ENCODE measurements at regions not wholly inside any gene's neighbourhood (a gene's known extent, or its start where the extent isn't known, plus 50 kb on each side); places are given as distances from the start of the nearest gene placed in this dataset.

- Mint-ChIP-seq H3K27me3 (ENCODE audit: insufficient read depth, low read depth) (no peaks in the 10 kb centered on the region), H3K4me1 (peaks cover 18% of the 10 kb centered on the region), H3K9me3 (no peaks in the 10 kb centered on the region), H3K36me3 (peaks cover 16% of the 10 kb centered on the region), H3K27ac (no peak overlapping the region), H3K4me3 (peak overlapping the region; percentile 63)
- H2AFZ ChIP-seq (replicated peaks): peak overlapping the region; percentile 48
- no peak overlapping the region for H3K4me3 ChIP-seq
- H3K4me2 ChIP-seq: peak overlapping the region; percentile 60
- H3K27me3 ChIP-seq: no peaks in the 10 kb centered on the region
- H3K9ac ChIP-seq: no peak overlapping the region
- H3K36me3 ChIP-seq: no peaks in the 10 kb centered on the region
- no peaks in the 10 kb centered on the region for H3K4me1 ChIP-seq
- no peaks in the 10 kb centered on the region for H3F3A ChIP-seq (ENCODE audit: low read depth)
- H3K79me2 ChIP-seq (ENCODE audit: low read depth): no peaks in the 10 kb centered on the region
- no peaks in the 10 kb centered on the region for H3K9me3 ChIP-seq (ENCODE audit: low read depth)
- no peak overlapping the region for H3K27ac ChIP-seq
- H4K20me1 ChIP-seq (ENCODE audit: low read depth): no peaks in the 10 kb centered on the region
- no peak for TF ChIP-seq EZH2phosphoT487 (IDR thresholded peaks at IDR 0.05)
- TF ChIP-seq CTCF (IDR thresholded peaks at IDR 0.05): peak; percentile 99
- TF ChIP-seq EZH2 (IDR thresholded peaks at IDR 0.05): no peak
- DNase-seq (ENCODE audit: low spot score): peak; percentile 81
These were observed 87.0 kb upstream of the BLID start for GRCh38 chr11:122202951-122203456.

GRCh38 chr11:122202161-122202950 lies 86.3 kb upstream of the BLID start:
- H3K9me3 ChIP-seq (ENCODE audit: low read depth): no peaks in the 10 kb centered on the region
- H3F3A ChIP-seq (ENCODE audit: low read depth): no peaks in the 10 kb centered on the region
- TF ChIP-seq CTCF (IDR thresholded peaks at IDR 0.05) (no peak), EZH2phosphoT487 (IDR thresholded peaks at IDR 0.05) (no peak), EZH2 (IDR thresholded peaks at IDR 0.05) (no peak)
- DNase-seq (ENCODE audit: low spot score): no peak
- no peaks in the 10 kb centered on the region for H3K79me2 ChIP-seq (ENCODE audit: low read depth)
- H3K9ac ChIP-seq: no peak overlapping the region
- peak overlapping the region; percentile 55 for H3K4me2 ChIP-seq
- Mint-ChIP-seq H3K27ac (no peak overlapping the region), H3K36me3 (peaks cover 19% of the 10 kb centered on the region), H3K27me3 (ENCODE audit: insufficient read depth, low read depth) (no peaks in the 10 kb centered on the region), H3K4me1 (peaks cover 13% of the 10 kb centered on the region), H3K9me3 (peaks cover 2% of the 10 kb centered on the region), H3K4me3 (peak overlapping the region; percentile 63)
- H3K36me3 ChIP-seq: no peaks in the 10 kb centered on the region
- H4K20me1 ChIP-seq (ENCODE audit: low read depth): no peaks in the 10 kb centered on the region
- H3K4me1 ChIP-seq: no peaks in the 10 kb centered on the region
- H3K4me3 ChIP-seq: no peak overlapping the region
- H2AFZ ChIP-seq (replicated peaks): peak overlapping the region; percentile 48
- no peaks in the 10 kb centered on the region for H3K27me3 ChIP-seq
- no peak overlapping the region for H3K27ac ChIP-seq

GRCh38 chr11:122201106-122201505 lies 85.1 kb upstream of the BLID start:
- H3K27ac Mint-ChIP-seq: no peak overlapping the region
- H3K27me3 ChIP-seq: no peaks in the 10 kb centered on the region
- no peaks in the 10 kb centered on the region for H3K4me1 ChIP-seq
- H4K20me1 ChIP-seq (ENCODE audit: low read depth): no peaks in the 10 kb centered on the region
- no peaks in the 10 kb centered on the region for H3K36me3 ChIP-seq
- H3F3A ChIP-seq (ENCODE audit: low read depth): no peaks in the 10 kb centered on the region
- no peak overlapping the region for H3K27ac ChIP-seq
- no peak overlapping the region for H3K4me3 Mint-ChIP-seq
- peaks cover 2% of the 10 kb centered on the region for H3K9me3 Mint-ChIP-seq
- no peak overlapping the region for H2AFZ ChIP-seq (replicated peaks)
- no peak overlapping the region for H3K9ac ChIP-seq
- DNase-seq (ENCODE audit: low spot score): no peak
- no peak overlapping the region for H3K4me2 ChIP-seq
- no peak for TF ChIP-seq EZH2 (IDR thresholded peaks at IDR 0.05)
- no peak for TF ChIP-seq EZH2phosphoT487 (IDR thresholded peaks at IDR 0.05)
- TF ChIP-seq CTCF (IDR thresholded peaks at IDR 0.05): no peak
- peaks cover 16% of the 10 kb centered on the region for H3K36me3 Mint-ChIP-seq
- H3K4me3 ChIP-seq: no peak overlapping the region
- H3K79me2 ChIP-seq (ENCODE audit: low read depth): no peaks in the 10 kb centered on the region
- no peaks in the 10 kb centered on the region for H3K27me3 Mint-ChIP-seq (ENCODE audit: insufficient read depth, low read depth)
- H3K4me1 Mint-ChIP-seq: peaks cover 13% of the 10 kb centered on the region
- no peaks in the 10 kb centered on the region for H3K9me3 ChIP-seq (ENCODE audit: low read depth)
